ENCODE measurements at regions not wholly inside any gene's neighbourhood (a gene's known extent, or its start where the extent isn't known, plus 50 kb on each side); places are given as distances from the start of the nearest gene placed in this dataset.

- H3K9me1 ChIP-seq (ENCODE audit: insufficient read depth, low read length) = no peaks in the 10 kb centered on the region
- H4K20me1 ChIP-seq (ENCODE audit: insufficient read depth, low read length) = no peaks in the 10 kb centered on the region
- no peak overlapping the region for H2BK120ac ChIP-seq (ENCODE audit: low read depth, low read length)
- no peak overlapping the region for H4K5ac ChIP-seq (ENCODE audit: low read depth, low read length)
- H3K79me1 ChIP-seq (ENCODE audit: low read depth in 1 of 2, low read length in 2 of 2) = no peaks in the 10 kb centered on the region
- in situ Hi-C loops (cut with MboI; ENCODE audit: low sequenced_read_pairs) (no loop called here), intact Hi-C loops (cut with micrococcal nuclease) (no loop called here), dilution Hi-C loops (cut with HindIII; ENCODE audit: low sequenced_read_pairs, unreplicated experiment) (no loop called here)
- ChIA-PET CTCF (interaction anchor here (0.6 kb wide), 1 partner anchor 11 kb away, joined by 7 read pairs; no protein-coding TSS in a partner anchor), POLR2A (ENCODE audit: unreplicated experiment) (no interaction called here)
- no peak for ATAC-seq (ENCODE audit: low read depth)
- H4K8ac ChIP-seq (ENCODE audit: low read depth in 2 of 2, low read length in 2 of 2) = no peak overlapping the region
- H3K4me1 ChIP-seq (ENCODE audit: control insufficient read depth, insufficient read depth, low read length) = no peaks in the 10 kb centered on the region
- no peak for DNase-seq
- no peak overlapping the region for H3K23ac ChIP-seq (ENCODE audit: low read depth, low read length)
- no peak overlapping the region for H3K56ac ChIP-seq (ENCODE audit: extremely low read depth, insufficient read depth, low read length)
- no peak overlapping the region for H2BK20ac ChIP-seq (ENCODE audit: low read depth, low read length)
- H3K14ac ChIP-seq (replicated peaks; ENCODE audit: low read depth, low read length) = no peak overlapping the region
- H3K9ac ChIP-seq (ENCODE audit: low read depth, low read length) = no peak overlapping the region
- H3K27me3 ChIP-seq (ENCODE audit: control insufficient read depth, insufficient read depth, low read length) = no peaks in the 10 kb centered on the region
- no peak overlapping the region for H2AK5ac ChIP-seq (ENCODE audit: low read depth, low read length)
- BruUV-seq (replicated peaks) = no TSS peak
- H3K27ac ChIP-seq (ENCODE audit: insufficient read depth, low read length) = no peak overlapping the region
- no peaks in the 10 kb centered on the region for H3K9me3 ChIP-seq (ENCODE audit: control insufficient read depth, insufficient read depth, low read length)
- H3K36me3 ChIP-seq (ENCODE audit: control insufficient read depth, insufficient read depth, low read length) = no peaks in the 10 kb centered on the region
- H3K4me2 ChIP-seq (ENCODE audit: low read depth, low read length) = no peak overlapping the region
- H3K4ac ChIP-seq (ENCODE audit: low read depth, low read length) = no peak overlapping the region
- H3K4me3 ChIP-seq (ENCODE audit: insufficient read depth, low read depth, low read length) = no peak overlapping the region
- no peak overlapping the region for H2BK5ac ChIP-seq (ENCODE audit: low read depth, low read length, poor library complexity, severe bottlenecking)
- H2AFZ ChIP-seq (replicated peaks; ENCODE audit: low read length, poor library complexity) = no peak overlapping the region
- no peak overlapping the region for H3K18ac ChIP-seq (ENCODE audit: low read depth, low read length)
- TF ChIP-seq, protein P1, sequence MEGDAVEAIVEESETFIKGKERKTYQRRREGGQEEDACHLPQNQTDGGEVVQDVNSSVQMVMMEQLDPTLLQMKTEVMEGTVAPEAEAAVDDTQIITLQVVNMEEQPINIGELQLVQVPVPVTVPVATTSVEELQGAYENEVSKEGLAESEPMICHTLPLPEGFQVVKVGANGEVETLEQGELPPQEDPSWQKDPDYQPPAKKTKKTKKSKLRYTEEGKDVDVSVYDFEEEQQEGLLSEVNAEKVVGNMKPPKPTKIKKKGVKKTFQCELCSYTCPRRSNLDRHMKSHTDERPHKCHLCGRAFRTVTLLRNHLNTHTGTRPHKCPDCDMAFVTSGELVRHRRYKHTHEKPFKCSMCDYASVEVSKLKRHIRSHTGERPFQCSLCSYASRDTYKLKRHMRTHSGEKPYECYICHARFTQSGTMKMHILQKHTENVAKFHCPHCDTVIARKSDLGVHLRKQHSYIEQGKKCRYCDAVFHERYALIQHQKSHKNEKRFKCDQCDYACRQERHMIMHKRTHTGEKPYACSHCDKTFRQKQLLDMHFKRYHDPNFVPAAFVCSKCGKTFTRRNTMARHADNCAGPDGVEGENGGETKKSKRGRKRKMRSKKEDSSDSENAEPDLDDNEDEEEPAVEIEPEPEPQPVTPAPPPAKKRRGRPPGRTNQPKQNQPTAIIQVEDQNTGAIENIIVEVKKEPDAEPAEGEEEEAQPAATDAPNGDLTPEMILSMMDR (conservative IDR thresholded peaks at IDR 0.05; ENCODE audit: low read depth, low read length) = no peak
- TF ChIP-seq POLR2A (IDR thresholded peaks at IDR 0.05; ENCODE audit: low read depth, low read length) (no peak), MAFK (IDR thresholded peaks at IDR 0.05; ENCODE audit: low read depth, low read length) (no peak)
- H2AK9ac ChIP-seq (replicated peaks; ENCODE audit: low read depth, low read length, poor library complexity) = no peak overlapping the region
- no peak overlapping the region for H4K91ac ChIP-seq (ENCODE audit: insufficient read depth, low read depth, low read length)
- no peak overlapping the region for H2BK15ac ChIP-seq (ENCODE audit: low read depth, low read length)
These were observed 137.3 kb upstream of the CWC22 start for GRCh38 chr2:180144338-180144813.
